Mucosa of descending colon (tissue), 3 donors: ENCODE measurements at regions not wholly inside any gene's neighbourhood (a gene's known extent, or its start where the extent isn't known, plus 50 kb on each side); places are given as distances from the start of the nearest gene placed in this dataset.

Experiments used
- ATAC-seq: fragments of 200-7000 bp; cut with Tn5 transposase; one replicate; pipeline ENCODE4 v1.9.1; 2020; ENCODE audit warnings: mild to moderate bottlenecking, moderate library complexity
- DNase-seq, 3 donors: peaks; one replicate each; pipeline ENCODE4 v3.0.0-alpha.2; 2020
- H3K36me3 ChIP-seq: fragments of 200-600 bp; one replicate; pipeline ENCODE4 v1.8.0; 2021; ENCODE audit warnings: low read depth, mild to moderate bottlenecking
- H3K4me1 ChIP-seq: fragments of 200-600 bp; one replicate; pipeline ENCODE4 v1.8.0; 2021; ENCODE audit warnings: low read depth, mild to moderate bottlenecking
- H3K4me3 ChIP-seq: fragments of 200-600 bp; one replicate; pipeline ENCODE4 v1.8.0; 2021; ENCODE audit warnings: mild to moderate bottlenecking
- H3K9me3 ChIP-seq: fragments of 200-600 bp; one replicate; pipeline ENCODE4 v1.8.0; 2021; ENCODE audit warnings: mild to moderate bottlenecking
- intact Hi-C, 2 donors: fragments of 100-400 bp; cut with DNase I in 1 of 2; cut with micrococcal nuclease in 1 of 2; formaldehyde crosslinking; loops; one replicate each; pipeline versions ENCODE4 v1.11.0 to v1.11.1; 2022; cut with DNase I, micrococcal nuclease
- TF ChIP-seq, protein P1 (sequence below): fragments of 200-600 bp; IDR thresholded peaks from one replicate; pipeline ENCODE4 v1.8.0; 2022; ENCODE audit warnings: antibody characterized with exemption, mild to moderate bottlenecking
- donor health status: DM: no; HTN: no; CAD: no; lungs with moderate emphysema.
- donor health status: DM: no; HTN: no; CAD: no.
- donor health status: DM: no; HTN: yes; CAD: no.

- ATAC-seq (no peak), DNase-seq (no peak)
- Histone ChIP-seq H3K4me3 (no peak overlapping the region), H3K4me1 (no peaks in the 10 kb centered on the region), H3K36me3 (no peaks in the 10 kb centered on the region), H3K9me3 (no peaks in the 10 kb centered on the region)
- TF ChIP-seq, protein P1, sequence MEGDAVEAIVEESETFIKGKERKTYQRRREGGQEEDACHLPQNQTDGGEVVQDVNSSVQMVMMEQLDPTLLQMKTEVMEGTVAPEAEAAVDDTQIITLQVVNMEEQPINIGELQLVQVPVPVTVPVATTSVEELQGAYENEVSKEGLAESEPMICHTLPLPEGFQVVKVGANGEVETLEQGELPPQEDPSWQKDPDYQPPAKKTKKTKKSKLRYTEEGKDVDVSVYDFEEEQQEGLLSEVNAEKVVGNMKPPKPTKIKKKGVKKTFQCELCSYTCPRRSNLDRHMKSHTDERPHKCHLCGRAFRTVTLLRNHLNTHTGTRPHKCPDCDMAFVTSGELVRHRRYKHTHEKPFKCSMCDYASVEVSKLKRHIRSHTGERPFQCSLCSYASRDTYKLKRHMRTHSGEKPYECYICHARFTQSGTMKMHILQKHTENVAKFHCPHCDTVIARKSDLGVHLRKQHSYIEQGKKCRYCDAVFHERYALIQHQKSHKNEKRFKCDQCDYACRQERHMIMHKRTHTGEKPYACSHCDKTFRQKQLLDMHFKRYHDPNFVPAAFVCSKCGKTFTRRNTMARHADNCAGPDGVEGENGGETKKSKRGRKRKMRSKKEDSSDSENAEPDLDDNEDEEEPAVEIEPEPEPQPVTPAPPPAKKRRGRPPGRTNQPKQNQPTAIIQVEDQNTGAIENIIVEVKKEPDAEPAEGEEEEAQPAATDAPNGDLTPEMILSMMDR, result no peak
- intact Hi-C loops, result no loop called here
Measured at GRCh38 chr2:154992826-154993225, 294.3 kb downstream of the KCNJ3 start.

DNA sequence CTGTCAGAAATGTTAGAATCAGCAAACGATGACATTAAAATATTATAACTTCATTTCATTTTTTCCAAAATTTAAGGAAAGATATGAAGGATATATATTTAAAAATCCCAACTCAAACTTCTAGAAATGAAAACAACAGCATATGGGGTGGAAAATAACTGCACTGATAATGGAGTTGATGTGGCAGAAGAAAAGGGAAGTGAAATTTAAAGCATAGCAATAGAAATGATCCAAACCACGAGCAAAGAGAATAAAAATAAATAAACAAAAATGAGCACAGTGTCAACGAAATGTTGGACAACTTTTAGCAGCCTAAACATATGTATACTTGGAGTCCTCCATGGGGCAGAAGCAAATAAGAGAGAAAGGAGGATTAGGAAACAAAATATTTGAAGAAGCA, 280.2 kb downstream of the KCNJ3 start:
- intact Hi-C loops, result no loop called here
- no peak for ATAC-seq

GRCh38 chr2:154978244-154978643, 279.7 kb downstream of the KCNJ3 start:
- H3K36me3 ChIP-seq, result no peaks in the 10 kb centered on the region
- intact Hi-C loops, result no loop called here
- TF ChIP-seq, protein P1, result no peak
- DNase-seq (no peak), ATAC-seq (no peak)
- no peaks in the 10 kb centered on the region for H3K9me3 ChIP-seq
- no peak overlapping the region for H3K4me3 ChIP-seq
- no peaks in the 10 kb centered on the region for H3K4me1 ChIP-seq

More for the DNA sequence above, 280.2 kb downstream of the KCNJ3 start:
- Histone ChIP-seq H3K9me3 (no peaks in the 10 kb centered on the region), H3K4me1 (no peaks in the 10 kb centered on the region), H3K36me3 (no peaks in the 10 kb centered on the region), H3K4me3 (no peak overlapping the region)
- TF ChIP-seq, protein P1, result no peak
- no peak for DNase-seq

- TF ChIP-seq, protein P1, result no peak
- intact Hi-C loops, result no loop called here
- Histone ChIP-seq H3K36me3 (no peaks in the 10 kb centered on the region), H3K4me3 (no peak overlapping the region), H3K9me3 (no peaks in the 10 kb centered on the region), H3K4me1 (no peaks in the 10 kb centered on the region)
- no peak for ATAC-seq
- no peak for DNase-seq
Measured at GRCh38 chr2:154974041-154974440, 275.5 kb downstream of the KCNJ3 start.

- H3K4me1 ChIP-seq, result no peaks in the 10 kb centered on the region
- no peaks in the 10 kb centered on the region for H3K9me3 ChIP-seq
- no peak overlapping the region for H3K4me3 ChIP-seq
- no peaks in the 10 kb centered on the region for H3K36me3 ChIP-seq
- intact Hi-C loops, result no loop called here
- ATAC-seq, result no peak
- DNase-seq, result no peak
- TF ChIP-seq, protein P1, result no peak
Measured at GRCh38 chr2:154963511-154963910, 265.0 kb downstream of the KCNJ3 start.

GRCh38 chr2:154961676-154962075, 263.2 kb downstream of the KCNJ3 start:
- intact Hi-C loops, result no loop called here
- ATAC-seq, result no peak
- Histone ChIP-seq H3K4me3 (no peak overlapping the region), H3K9me3 (no peaks in the 10 kb centered on the region), H3K36me3 (no peaks in the 10 kb centered on the region), H3K4me1 (no peaks in the 10 kb centered on the region)
- TF ChIP-seq, protein P1, result no peak
- DNase-seq, result no peak
